ENCODE measurements at regions not wholly inside any gene's neighbourhood (a gene's known extent, or its start where the extent isn't known, plus 50 kb on each side); places are given as distances from the start of the nearest gene placed in this dataset.

DNA sequence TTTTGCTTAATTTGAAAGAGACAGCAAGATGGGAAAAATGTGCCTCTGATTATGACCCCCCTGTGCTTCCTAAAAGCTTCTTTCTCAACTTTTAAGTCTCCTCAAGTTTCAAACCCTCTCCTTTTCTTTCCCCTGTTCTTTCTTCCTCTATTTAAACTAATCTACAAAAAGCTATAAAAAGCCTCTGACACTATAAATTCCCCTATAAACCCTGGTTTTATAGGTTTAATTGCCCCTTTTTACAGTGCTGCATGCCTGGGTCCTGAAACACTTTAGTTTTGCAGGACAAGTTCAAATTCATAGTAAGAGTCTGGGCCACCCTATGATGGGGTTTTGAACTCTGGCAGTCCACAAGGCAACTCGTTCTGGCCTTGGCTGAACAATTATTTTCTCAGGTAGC lies 510.9 kb upstream of the TBX3 start:
- TF ChIP-seq ESRRG (CRISPR knock-in tag; IDR thresholded peaks at IDR 0.05) (no peak), GLIS3 (CRISPR knock-in tag; IDR thresholded peaks at IDR 0.05) (no peak), TOX (CRISPR knock-in tag; IDR thresholded peaks at IDR 0.05; ENCODE audit: borderline replicate concordance) (no peak), ZFP3 (CRISPR knock-in tag; IDR thresholded peaks at IDR 0.05) (no peak), ZNF70 (CRISPR knock-in tag; IDR thresholded peaks at IDR 0.05) (no peak), ARNTL (CRISPR knock-in tag; IDR thresholded peaks at IDR 0.05; ENCODE audit: borderline replicate concordance, low read depth) (no peak), CREB5 (CRISPR knock-in tag; IDR thresholded peaks at IDR 0.05; ENCODE audit: low read depth) (no peak), CSDC2 (CRISPR knock-in tag; IDR thresholded peaks at IDR 0.05) (no peak), ZC3H10 (CRISPR knock-in tag; IDR thresholded peaks at IDR 0.05) (no peak)
- TF ChIP-seq, protein P1, sequence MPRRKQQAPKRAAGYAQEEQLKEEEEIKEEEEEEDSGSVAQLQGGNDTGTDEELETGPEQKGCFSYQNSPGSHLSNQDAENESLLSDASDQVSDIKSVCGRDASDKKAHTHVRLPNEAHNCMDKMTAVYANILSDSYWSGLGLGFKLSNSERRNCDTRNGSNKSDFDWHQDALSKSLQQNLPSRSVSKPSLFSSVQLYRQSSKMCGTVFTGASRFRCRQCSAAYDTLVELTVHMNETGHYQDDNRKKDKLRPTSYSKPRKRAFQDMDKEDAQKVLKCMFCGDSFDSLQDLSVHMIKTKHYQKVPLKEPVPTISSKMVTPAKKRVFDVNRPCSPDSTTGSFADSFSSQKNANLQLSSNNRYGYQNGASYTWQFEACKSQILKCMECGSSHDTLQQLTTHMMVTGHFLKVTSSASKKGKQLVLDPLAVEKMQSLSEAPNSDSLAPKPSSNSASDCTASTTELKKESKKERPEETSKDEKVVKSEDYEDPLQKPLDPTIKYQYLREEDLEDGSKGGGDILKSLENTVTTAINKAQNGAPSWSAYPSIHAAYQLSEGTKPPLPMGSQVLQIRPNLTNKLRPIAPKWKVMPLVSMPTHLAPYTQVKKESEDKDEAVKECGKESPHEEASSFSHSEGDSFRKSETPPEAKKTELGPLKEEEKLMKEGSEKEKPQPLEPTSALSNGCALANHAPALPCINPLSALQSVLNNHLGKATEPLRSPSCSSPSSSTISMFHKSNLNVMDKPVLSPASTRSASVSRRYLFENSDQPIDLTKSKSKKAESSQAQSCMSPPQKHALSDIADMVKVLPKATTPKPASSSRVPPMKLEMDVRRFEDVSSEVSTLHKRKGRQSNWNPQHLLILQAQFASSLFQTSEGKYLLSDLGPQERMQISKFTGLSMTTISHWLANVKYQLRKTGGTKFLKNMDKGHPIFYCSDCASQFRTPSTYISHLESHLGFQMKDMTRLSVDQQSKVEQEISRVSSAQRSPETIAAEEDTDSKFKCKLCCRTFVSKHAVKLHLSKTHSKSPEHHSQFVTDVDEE (CRISPR knock-in tag; IDR thresholded peaks at IDR 0.05), result no peak
